HG03354 (cell line): ENCODE measurements at regions not wholly inside any gene's neighbourhood (a gene's known extent, or its start where the extent isn't known, plus 50 kb on each side); places are given as distances from the start of the nearest gene placed in this dataset.
"Not testable (repeated sequence)": the region's sequence is repeated elsewhere in the genome, so short reads cannot be mapped to it uniquely, and the experiment has no call there.

Experiments
- ATAC-seq: cut with Tn5 transposase; IDR thresholded peaks from one replicate; pipeline ENCODE4 v1.9.1; 2021; ENCODE audit warnings: mild to moderate bottlenecking; ENCODE audit not compliant: unreplicated experiment, poor library complexity, severe bottlenecking

DNA sequence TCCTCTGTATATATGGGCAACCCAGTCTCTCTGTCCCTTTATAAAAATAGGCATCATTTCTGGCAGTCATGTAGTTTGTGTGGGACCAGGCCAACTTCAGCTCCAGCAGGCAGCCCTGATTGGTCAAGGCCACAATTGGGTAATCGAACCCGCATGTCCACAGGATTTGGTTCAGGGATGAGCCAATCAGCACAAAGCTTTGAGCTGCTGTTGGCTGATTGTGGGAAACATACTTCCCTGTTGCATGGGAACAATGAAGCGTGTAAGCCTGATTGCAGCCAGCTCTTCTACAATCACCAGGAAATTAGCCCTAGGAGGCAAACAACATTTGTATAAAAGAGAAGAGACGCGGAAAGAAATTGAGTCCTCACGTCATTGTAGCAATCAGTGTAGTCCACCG lies 328.6 kb downstream of the PCNX1 start:
- no peak for ATAC-seq

DNA sequence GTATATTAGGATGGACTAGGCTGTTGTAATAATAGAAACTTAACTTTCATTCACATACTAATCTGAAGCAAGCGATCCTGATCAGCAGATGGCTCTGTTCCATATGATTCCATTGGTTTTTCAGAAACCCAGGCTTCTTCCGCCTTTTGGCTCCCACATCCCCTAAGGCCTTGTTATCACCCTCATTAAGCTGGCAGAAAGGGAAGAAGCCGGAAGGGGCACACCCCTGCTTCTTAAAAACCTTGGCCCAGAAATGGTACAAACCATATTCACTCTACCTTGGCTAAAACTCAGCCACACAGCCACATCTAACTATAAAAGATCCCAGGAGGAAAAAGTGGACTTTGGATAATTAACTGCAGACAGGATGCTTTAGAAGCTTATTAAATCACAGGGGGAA lies 329.2 kb downstream of the PCNX1 start:
- no peak for ATAC-seq

- no peak for ATAC-seq
Observed at GRCh38 chr14:71237556-71237955, 330.3 kb downstream of the PCNX1 start.

- no peak for ATAC-seq
Observed at GRCh38 chr14:71238835-71239234, 331.6 kb downstream of the PCNX1 start.

- ATAC-seq: no peak
Observed at GRCh38 chr14:71240171-71240570, 332.9 kb downstream of the PCNX1 start.

- ATAC-seq: no peak
Observed at GRCh38 chr14:71240866-71241520, 333.7 kb downstream of the PCNX1 start.

DNA sequence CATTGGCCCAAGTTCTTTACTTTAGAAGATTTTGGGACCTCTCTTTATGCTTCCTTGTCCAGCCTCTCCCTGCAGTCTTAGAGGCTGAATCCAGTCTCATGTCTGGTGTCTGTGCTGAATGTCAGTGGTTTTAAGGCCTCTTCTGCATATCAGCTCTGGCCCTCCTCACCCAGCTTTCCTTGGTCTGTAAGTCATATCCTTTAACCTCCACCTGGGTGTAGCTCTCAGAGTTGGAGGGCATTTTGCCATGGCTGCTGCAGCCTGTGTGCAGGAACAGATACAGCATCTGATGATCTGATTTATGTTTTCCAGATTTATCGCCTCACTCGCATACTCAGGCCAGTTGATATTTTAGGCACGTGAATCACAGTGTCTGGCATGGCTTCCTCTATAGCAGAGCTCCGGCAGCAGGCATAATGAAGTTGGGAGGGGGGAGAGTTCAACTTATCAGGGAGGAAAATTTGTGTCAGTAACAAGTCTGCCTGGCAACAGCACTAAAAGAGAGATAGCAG lies 335.0 kb downstream of the PCNX1 start:
- ATAC-seq: no peak

DNA sequence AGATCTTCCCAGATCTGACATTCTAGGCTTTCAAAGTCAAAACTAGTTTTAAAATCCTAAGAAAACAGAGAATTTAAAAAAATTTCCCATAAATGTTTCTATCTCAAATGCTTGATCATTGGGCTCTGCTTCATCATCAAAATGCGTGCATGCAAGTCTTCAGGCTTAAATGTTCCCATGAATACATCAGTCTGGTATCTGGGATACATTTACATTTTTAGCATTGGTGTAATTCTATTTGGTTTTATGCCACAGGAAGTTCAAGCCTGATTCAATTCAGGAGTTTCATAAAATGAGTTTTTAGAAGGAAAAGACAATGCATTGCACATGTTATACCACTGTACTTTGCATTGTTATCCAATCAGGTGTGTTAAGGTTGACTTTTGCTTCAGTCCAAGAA lies 336.4 kb downstream of the PCNX1 start:
- no peak for ATAC-seq

GRCh38 chr14:71244341-71244740 lies 337.1 kb downstream of the PCNX1 start:
- ATAC-seq: no peak

GRCh38 chr14:71245659-71246361 lies 338.6 kb downstream of the PCNX1 start:
- no peak for ATAC-seq

DNA sequence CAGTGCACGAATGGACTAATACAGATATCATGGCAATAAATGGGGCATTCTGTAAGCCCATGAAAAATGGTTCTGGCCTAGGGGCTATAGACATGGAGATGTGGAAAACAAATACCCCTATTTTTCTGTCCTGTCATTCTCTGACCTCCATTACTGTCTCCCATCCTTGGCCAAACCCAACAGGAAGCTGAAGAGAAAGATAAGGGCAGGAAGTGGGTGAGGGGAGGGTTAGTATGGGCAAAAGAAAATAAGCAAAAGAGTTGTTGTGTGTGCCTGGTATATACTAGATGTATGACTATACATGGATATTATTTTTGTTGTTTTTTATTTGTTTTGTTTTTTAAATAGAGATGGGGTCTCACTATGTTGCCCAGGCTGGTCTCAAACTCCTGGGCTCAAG lies 339.3 kb downstream of the PCNX1 start:
- no peak for ATAC-seq

DNA sequence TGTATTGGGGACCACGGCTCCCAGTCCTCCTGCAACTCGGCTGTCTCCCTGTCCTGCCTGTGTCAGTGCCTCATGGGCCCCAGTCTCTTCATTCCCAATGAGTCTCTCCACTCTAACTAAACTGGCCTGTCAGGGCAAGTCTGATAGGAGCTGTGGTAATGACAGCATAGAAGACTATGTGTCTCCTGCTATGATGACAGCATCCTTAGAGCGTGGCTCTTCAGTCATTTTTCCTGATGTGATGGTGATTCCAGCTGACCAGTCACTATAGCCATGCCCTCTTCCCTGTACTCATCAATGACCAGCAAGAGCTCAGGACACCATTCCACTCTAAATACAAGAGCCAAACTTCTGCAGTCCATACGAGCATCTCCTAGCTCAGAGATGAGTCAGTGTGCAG lies 339.8 kb downstream of the PCNX1 start:
- ATAC-seq: no peak

DNA sequence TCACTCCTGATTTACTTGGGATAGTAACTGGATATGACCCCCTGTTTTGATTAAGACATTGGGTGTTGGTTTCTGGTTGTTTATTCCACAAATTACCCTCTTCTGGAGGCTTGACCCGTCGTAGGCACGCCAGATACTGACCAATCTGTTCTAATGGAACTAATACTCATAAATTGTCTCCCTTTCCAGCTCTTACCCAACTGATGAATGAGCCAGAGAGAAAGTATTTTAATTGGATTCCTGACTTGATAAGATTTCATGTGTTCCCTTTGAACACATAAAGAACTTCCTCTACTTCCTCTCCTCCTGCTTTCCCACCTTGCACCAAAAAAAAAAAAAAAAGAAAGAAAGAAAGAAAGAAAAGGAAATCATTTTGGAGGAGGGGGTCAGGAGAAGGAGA lies 340.9 kb downstream of the PCNX1 start:
- no peak for ATAC-seq

GRCh38 chr14:71250347-71250746 lies 343.1 kb downstream of the PCNX1 start:
- no peak for ATAC-seq

DNA sequence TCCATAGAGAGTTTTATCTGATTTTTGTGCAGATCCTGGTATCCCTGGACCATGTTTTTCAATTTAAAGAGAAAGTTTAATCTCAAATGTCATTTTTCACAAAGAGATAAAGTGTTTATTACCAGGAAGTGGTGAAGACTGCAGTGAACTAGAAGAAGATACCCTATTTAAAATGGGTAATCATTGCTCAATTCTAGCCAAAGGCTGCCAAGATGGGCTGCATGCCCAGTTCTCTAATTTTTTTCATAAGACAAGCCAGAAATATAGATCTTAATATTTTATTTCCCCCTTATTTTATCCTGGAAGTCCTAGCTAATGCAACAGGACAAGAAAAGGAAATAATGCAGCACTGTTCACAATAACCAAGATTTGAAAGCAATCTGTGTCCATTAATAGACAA lies 343.5 kb downstream of the PCNX1 start:
- ATAC-seq: no peak

DNA sequence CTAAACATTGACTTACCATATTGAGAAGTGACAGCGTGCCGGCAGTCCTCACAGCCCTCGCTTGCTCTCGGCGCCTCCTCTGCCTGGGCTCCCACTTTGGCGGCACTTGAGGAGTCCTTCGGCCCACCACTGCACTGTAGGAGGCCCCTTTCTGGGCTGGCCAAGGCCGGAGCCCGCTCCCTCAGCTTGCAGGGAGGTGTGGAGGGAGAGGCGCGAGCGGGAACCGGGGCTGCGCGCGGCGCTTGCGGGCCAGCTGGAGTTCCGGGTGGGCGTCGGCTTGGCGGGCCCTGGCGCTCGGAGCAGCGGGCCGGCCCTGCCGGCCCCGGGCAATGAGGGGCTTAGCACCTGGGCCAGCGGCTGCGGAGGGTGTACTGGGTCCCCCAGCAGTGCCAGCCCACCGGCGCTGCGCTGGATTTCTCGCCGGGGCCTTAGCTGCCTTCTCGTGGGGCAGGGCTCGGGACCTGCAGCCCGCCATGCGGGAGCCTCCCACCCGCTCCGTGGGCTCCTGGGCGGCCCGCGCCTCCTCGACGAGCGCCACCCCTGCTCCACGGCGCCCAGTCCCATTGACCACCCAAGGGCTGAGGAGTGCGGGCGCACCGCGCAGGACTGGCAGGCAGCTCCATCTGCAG lies 346.9 kb downstream of the PCNX1 start:
- ATAC-seq: not testable (repeated sequence)

DNA sequence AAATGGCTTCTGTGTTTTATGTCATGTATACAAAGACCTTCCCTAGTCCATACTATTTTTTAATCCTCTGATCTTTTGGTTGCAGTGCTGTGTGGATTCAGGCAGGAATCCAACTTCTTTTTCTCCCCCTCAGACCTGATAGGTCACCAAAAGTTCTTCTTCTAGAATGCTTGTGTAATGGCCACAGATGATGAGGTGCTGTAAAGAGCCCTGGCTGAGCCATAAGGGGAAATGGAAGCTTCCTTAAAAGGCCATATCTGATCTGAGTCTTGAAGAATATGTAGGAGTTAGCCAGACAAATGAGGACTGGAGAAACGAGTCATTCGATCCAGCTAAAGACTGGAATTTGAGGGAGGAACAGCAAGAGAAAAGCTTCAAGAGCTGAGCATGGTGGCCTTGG lies 353.9 kb downstream of the PCNX1 start:
- ATAC-seq: no peak

GRCh38 chr14:71262441-71262840 lies 355.2 kb downstream of the PCNX1 start:
- ATAC-seq: no peak

GRCh38 chr14:71264260-71264659 lies 357.0 kb downstream of the PCNX1 start:
- no peak for ATAC-seq

DNA sequence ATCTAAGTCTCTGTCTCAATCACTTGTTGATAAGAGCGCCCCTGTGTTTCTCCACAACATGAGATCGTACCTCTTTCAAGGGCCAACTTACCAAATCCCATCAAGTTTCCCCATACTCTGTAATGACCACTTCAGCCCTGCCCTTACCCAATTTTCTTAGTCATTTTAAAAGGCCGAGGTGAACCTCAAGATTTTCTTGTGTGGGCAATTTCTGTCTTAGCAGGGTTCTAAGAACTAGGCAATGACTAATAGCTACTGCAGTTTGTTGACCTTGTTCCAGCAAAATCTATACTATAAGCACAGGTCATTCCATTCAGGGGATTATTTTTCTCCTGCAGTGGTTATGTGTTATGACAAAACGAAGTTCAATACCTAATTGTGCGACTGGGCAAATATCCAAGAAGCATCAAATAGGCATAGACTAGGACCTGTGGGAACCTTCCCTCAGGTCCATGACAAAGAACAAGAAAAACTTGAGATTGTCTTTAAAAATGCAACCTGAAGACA lies 359.8 kb downstream of the PCNX1 start:
- ATAC-seq: no peak

DNA sequence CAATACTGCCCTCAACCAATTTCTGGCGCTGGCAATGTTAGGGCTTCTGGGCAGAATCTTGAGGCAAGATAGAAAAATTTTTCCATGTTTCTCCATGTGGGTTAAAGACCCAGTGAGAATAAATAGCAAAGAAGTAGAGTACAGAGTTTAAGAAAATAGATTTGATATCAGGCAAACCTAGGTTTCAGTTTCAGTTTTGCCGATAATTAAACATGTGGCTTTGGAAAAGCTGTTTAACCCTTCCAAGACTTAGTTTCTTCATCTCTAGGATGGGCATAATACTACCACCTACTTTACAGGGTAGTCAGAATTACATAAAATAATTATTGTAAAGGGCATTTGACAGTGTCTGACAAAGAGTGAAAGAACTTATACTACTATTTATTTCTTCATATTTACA lies 360.4 kb downstream of the PCNX1 start:
- no peak for ATAC-seq
